ENCODE measurements at regions not wholly inside any gene's neighbourhood (a gene's known extent, or its start where the extent isn't known, plus 50 kb on each side); places are given as distances from the start of the nearest gene placed in this dataset.

GRCh38 chr21:16634515-16634914 is 878.3 kb upstream of the CXADR start:
- TF ChIP-seq CTCF (IDR thresholded peaks at IDR 0.05 in 4 of 5, conservative IDR thresholded peaks at IDR 0.05 in 1 of 5) (no peak), POLR2A (IDR thresholded peaks at IDR 0.05) (no peak)

All from gastrocnemius medialis (tissue), 4 donors.